Endodermal cell (in vitro differentiated cells): ENCODE measurements at regions not wholly inside any gene's neighbourhood (a gene's known extent, or its start where the extent isn't known, plus 50 kb on each side); places are given as distances from the start of the nearest gene placed in this dataset.

ENCODE experiments used
- DNase-seq: peaks from one replicate; pipeline ENCODE4 v3.0.0-alpha.2; 2017
- H3K27ac ChIP-seq: 2 replicates; pipeline ENCODE4 v1.5.1; 2013; ENCODE audit warnings: mild to moderate bottlenecking, low read depth, low read length, moderate library complexity
- H3K27me3 ChIP-seq: 2 replicates; pipeline ENCODE4 v1.6.1; 2013; ENCODE audit warnings: mild to moderate bottlenecking, low read length, moderate library complexity; ENCODE audit not compliant: insufficient read depth, control insufficient read depth, poor library complexity, severe bottlenecking
- H3K36me3 ChIP-seq: 2 replicates; pipeline ENCODE4 v1.7.0; 2013; ENCODE audit warnings: mild to moderate bottlenecking, low read length, moderate library complexity; ENCODE audit not compliant: control insufficient read depth, insufficient read depth
- H3K4me1 ChIP-seq: one replicate; pipeline ENCODE4 v1.7.0; 2013; ENCODE audit warnings: low read length; ENCODE audit not compliant: control insufficient read depth, insufficient read depth
- H3K4me3 ChIP-seq: 2 replicates; pipeline ENCODE4 v1.5.1; 2013; ENCODE audit warnings: mild to moderate bottlenecking, low read length, moderate library complexity
- H3K9ac ChIP-seq: 2 replicates; pipeline ENCODE4 v1.6.1; 2013; ENCODE audit warnings: mild to moderate bottlenecking, low read length, moderate library complexity; ENCODE audit not compliant: poor library complexity, severe bottlenecking; ENCODE audit errors: extremely low read depth
- H3K9me3 ChIP-seq: 2 replicates; pipeline ENCODE4 v1.6.1; 2013; ENCODE audit warnings: mild to moderate bottlenecking, low read length, moderate library complexity; ENCODE audit not compliant: control insufficient read depth
- H3K27ac Mint-ChIP-seq: 2 replicates; pipeline ENCODE4 v1.8.0; 2020; ENCODE audit warnings: mixed read lengths
- H3K27me3 Mint-ChIP-seq: 2 replicates; pipeline ENCODE4 v1.8.0; 2021; ENCODE audit warnings: mild to moderate bottlenecking, mixed read lengths; ENCODE audit not compliant: insufficient read depth
- H3K36me3 Mint-ChIP-seq: 2 replicates; pipeline ENCODE4 v1.8.0; 2020; ENCODE audit warnings: low read depth, mixed read lengths
- H3K4me1 Mint-ChIP-seq: 2 replicates; pipeline ENCODE4 v1.8.0; 2020; ENCODE audit warnings: mixed read lengths
- H3K4me3 Mint-ChIP-seq: 2 replicates; pipeline ENCODE4 v1.8.0; 2020; ENCODE audit warnings: mild to moderate bottlenecking, moderate library complexity, mixed read lengths
- H3K9me3 Mint-ChIP-seq: 2 replicates; pipeline ENCODE4 v1.8.0; 2020; ENCODE audit warnings: mild to moderate bottlenecking, mixed read lengths
- WGBS, 2 experiments: methylation state at CpG; one replicate each; pipeline versions ENCODE4 v1.1.5 to v1.1.7; 2013; ENCODE audit warnings: missing lambda C conversion rate in 2 of 2, mixed read lengths in 1 of 2; ENCODE audit not compliant: insufficient coverage in 1 of 2, insufficient read length in 1 of 2; 5-methylcytosine and 5-hydroxymethylcytosine counted together
- TF ChIP-seq, protein P1 (sequence below): fragments of 200-600 bp; sonication (generic); conservative IDR thresholded peaks from 2 replicates; pipeline ENCODE4 v1.5.0; 2021; ENCODE audit warnings: antibody characterized with exemption, mild to moderate bottlenecking

DNA sequence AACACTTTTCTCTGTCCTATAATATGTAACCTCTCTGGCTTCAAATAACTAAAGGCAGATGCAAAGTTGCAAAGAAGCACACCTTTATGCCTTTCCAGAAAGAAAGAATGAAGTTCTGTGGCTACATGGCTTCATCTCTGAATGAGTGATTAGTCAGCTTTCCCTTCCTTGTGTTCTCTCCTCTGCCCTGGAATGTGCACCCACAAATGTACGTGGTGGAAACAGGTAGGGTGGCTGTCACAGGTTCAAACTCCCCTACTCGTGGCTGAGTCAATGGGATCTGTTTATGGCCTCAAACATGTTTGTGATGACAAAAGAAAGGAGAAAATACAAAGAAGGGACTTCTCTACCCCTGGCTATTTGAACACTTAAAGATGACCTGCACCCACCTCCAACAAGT is 55.5 kb upstream of the ACVR2A start:
- H3K36me3 Mint-ChIP-seq, result no peaks in the 10 kb centered on the region
- no peaks in the 10 kb centered on the region for H3K4me1 ChIP-seq
- H3K27me3 ChIP-seq, result no peaks in the 10 kb centered on the region
- TF ChIP-seq, protein P1, sequence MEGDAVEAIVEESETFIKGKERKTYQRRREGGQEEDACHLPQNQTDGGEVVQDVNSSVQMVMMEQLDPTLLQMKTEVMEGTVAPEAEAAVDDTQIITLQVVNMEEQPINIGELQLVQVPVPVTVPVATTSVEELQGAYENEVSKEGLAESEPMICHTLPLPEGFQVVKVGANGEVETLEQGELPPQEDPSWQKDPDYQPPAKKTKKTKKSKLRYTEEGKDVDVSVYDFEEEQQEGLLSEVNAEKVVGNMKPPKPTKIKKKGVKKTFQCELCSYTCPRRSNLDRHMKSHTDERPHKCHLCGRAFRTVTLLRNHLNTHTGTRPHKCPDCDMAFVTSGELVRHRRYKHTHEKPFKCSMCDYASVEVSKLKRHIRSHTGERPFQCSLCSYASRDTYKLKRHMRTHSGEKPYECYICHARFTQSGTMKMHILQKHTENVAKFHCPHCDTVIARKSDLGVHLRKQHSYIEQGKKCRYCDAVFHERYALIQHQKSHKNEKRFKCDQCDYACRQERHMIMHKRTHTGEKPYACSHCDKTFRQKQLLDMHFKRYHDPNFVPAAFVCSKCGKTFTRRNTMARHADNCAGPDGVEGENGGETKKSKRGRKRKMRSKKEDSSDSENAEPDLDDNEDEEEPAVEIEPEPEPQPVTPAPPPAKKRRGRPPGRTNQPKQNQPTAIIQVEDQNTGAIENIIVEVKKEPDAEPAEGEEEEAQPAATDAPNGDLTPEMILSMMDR, result no peak
- H3K9me3 Mint-ChIP-seq, result no peaks in the 10 kb centered on the region
- no peak overlapping the region for H3K4me3 ChIP-seq
- no peak overlapping the region for H3K4me3 Mint-ChIP-seq
- H3K36me3 ChIP-seq, result no peaks in the 10 kb centered on the region
- no peak overlapping the region for H3K27ac Mint-ChIP-seq
- 93% methylated on average over 2 of the region's 2 CpGs; no CpG with 5 or more reads in 1 of the 2 experiments for WGBS, 2 experiments
- no peaks in the 10 kb centered on the region for H3K4me1 Mint-ChIP-seq
- no peaks in the 10 kb centered on the region for H3K27me3 Mint-ChIP-seq
- no peaks in the 10 kb centered on the region for H3K9me3 ChIP-seq
- H3K9ac ChIP-seq, result no peak overlapping the region
- no peak overlapping the region for H3K27ac ChIP-seq
- no peak for DNase-seq

DNA sequence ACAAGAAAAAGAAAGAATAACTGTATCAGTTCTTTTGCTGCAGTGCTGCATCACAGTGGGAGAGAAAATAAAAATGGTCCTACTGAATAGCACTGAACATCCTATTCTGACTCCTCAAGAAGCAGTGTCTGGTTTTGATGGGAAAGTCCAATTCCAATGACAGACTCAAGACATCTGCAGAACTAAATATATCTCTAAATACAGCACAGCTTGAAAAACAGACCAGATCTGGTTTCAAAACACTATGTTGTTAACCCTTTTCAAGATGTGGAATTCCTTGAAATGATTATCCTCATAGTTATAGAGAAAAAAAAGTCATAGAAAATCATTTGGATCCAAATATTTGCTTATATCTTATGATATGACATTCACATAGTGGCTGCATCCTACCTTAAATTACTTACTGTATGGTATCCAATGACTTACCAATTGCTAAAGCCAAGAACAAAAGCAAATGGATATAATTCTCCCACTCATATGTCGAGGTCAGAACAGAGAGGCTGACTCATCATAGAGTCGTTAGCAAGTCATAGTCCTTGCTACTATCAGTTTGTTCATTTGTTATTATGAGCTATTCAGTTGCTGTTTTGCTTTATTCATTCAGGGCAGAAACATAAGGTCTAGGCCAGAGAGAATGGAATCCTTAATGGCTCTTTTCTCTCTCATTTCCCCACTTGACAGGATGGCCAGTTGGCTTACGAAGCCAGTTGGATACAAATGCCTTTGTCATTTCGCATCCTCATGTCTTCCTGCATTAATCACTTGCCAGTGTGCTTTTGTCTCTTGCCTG is 62.5 kb upstream of the ACVR2A start:
- Histone ChIP-seq H3K4me3 (no peak overlapping the region), H3K9ac (no peak overlapping the region), H3K27me3 (no peaks in the 10 kb centered on the region), H3K27ac (no peak overlapping the region), H3K36me3 (no peaks in the 10 kb centered on the region), H3K9me3 (no peaks in the 10 kb centered on the region), H3K4me1 (no peaks in the 10 kb centered on the region)
- Mint-ChIP-seq H3K36me3 (no peaks in the 10 kb centered on the region), H3K4me3 (no peak overlapping the region), H3K9me3 (no peaks in the 10 kb centered on the region), H3K27me3 (no peaks in the 10 kb centered on the region), H3K27ac (no peak overlapping the region), H3K4me1 (no peaks in the 10 kb centered on the region)
- no peak for DNase-seq
- 93 to 100% methylated on average over 1 to 4 of the region's 4 CpGs for WGBS, 2 experiments
- TF ChIP-seq, protein P1, result no peak

DNA sequence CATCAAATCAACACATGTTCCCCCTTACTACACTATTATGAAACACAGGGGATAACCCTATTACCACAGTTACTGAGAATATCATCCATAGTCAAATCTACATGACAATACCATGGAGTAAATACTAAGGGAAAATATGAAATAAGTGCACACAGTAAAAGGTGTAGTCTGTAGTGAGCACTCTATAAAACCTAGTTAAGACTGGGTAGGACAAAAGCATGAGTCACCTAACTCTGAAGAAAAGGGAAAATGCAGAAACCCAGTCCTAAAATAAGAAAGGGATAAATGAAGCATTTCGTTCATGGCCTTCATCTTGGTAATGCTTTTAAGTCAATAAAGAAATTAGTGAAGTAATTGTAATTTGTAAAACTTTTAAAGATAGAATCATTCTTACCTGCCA is 65.4 kb upstream of the ACVR2A start:
- WGBS, 2 experiments, result 100% methylated on average over 1 of the region's 1 CpG; no CpG with 5 or more reads in 1 of the 2 experiments
- no peak overlapping the region for H3K27ac Mint-ChIP-seq

More for the DNA sequence above, 65.4 kb upstream of the ACVR2A start:
- Histone ChIP-seq H3K4me3 (no peak overlapping the region), H3K36me3 (no peaks in the 10 kb centered on the region), H3K27me3 (no peaks in the 10 kb centered on the region), H3K9ac (no peak overlapping the region), H3K4me1 (no peaks in the 10 kb centered on the region), H3K9me3 (no peaks in the 10 kb centered on the region), H3K27ac (no peak overlapping the region)
- H3K4me3 Mint-ChIP-seq, result no peak overlapping the region
- no peaks in the 10 kb centered on the region for H3K4me1 Mint-ChIP-seq
- TF ChIP-seq, protein P1, result no peak
- H3K36me3 Mint-ChIP-seq, result no peaks in the 10 kb centered on the region
- no peaks in the 10 kb centered on the region for H3K27me3 Mint-ChIP-seq
- H3K9me3 Mint-ChIP-seq, result no peaks in the 10 kb centered on the region
- DNase-seq, result no peak
